Ureter (tissue), 1 donor: ENCODE measurements at regions not wholly inside any gene's neighbourhood (a gene's known extent, or its start where the extent isn't known, plus 50 kb on each side); places are given as distances from the start of the nearest gene placed in this dataset.
"Not testable (repeated sequence)": the region's sequence is repeated elsewhere in the genome, so short reads cannot be mapped to it uniquely, and the experiment has no call there.

Experiments
- DNase-seq: peaks from one replicate; pipeline ENCODE4 v3.0.0-alpha.2; 2020; ENCODE audit warnings: low spot score
- donor health status: DM: yes; HTN: yes; CAD: no.

- no peak for DNase-seq
Measured at GRCh38 chr12:84054811-84055210, 857.8 kb downstream of the SLC6A15 start.

- no peak for DNase-seq
Measured at GRCh38 chr12:84047881-84048280, 864.7 kb downstream of the SLC6A15 start.

- DNase-seq, result no peak
Measured at GRCh38 chr12:84046859-84047258, 865.7 kb downstream of the SLC6A15 start.

- no peak for DNase-seq
Measured at GRCh38 chr12:84043355-84043754, 869.2 kb downstream of the SLC6A15 start.

- no peak for DNase-seq
Measured at GRCh38 chr12:84038242-84038641, 874.4 kb downstream of the SLC6A15 start.

GRCh38 chr12:84036912-84037311 lies 875.7 kb downstream of the SLC6A15 start:
- DNase-seq, result no peak

- DNase-seq, result no peak
Measured at GRCh38 chr12:84035766-84036165, 876.8 kb downstream of the SLC6A15 start.

GRCh38 chr12:84034871-84035270 lies 877.7 kb downstream of the SLC6A15 start:
- DNase-seq, result no peak

GRCh38 chr12:84033162-84033561 lies 879.4 kb downstream of the SLC6A15 start:
- DNase-seq, result no peak

- DNase-seq, result not testable (repeated sequence)
Measured at GRCh38 chr12:84018556-84019179, 893.9 kb downstream of the SLC6A15 start.

- no peak for DNase-seq
Measured at GRCh38 chr12:84016956-84017355, 895.6 kb downstream of the SLC6A15 start.

GRCh38 chr12:83997423-83997822 lies 915.2 kb downstream of the SLC6A15 start:
- no peak for DNase-seq

- no peak for DNase-seq
Measured at GRCh38 chr12:83996671-83997070, 915.9 kb downstream of the SLC6A15 start.

- no peak for DNase-seq
Measured at GRCh38 chr12:83985084-83985483, 927.5 kb downstream of the SLC6A15 start.

GRCh38 chr12:83980398-83980797 lies 932.2 kb downstream of the SLC6A15 start:
- DNase-seq, result no peak

- no peak for DNase-seq
Measured at GRCh38 chr12:83979785-83980184, 932.8 kb downstream of the SLC6A15 start.

GRCh38 chr12:83971781-83972180 lies 940.8 kb downstream of the SLC6A15 start:
- no peak for DNase-seq

- no peak for DNase-seq
Measured at GRCh38 chr12:83960767-83961166, 951.8 kb downstream of the SLC6A15 start.

GRCh38 chr12:83958997-83959396 lies 953.6 kb downstream of the SLC6A15 start:
- no peak for DNase-seq

- no peak for DNase-seq
Measured at GRCh38 chr12:83954956-83955601, 957.5 kb downstream of the SLC6A15 start.

GRCh38 chr12:83954071-83954789 lies 958.4 kb downstream of the SLC6A15 start:
- no peak for DNase-seq

- no peak for DNase-seq
Measured at GRCh38 chr12:83945871-83946270, 966.7 kb downstream of the SLC6A15 start.

- DNase-seq, result no peak
Measured at GRCh38 chr12:83939718-83940117, 972.9 kb downstream of the SLC6A15 start.
